Gastrocnemius medialis (tissue), 4 donors: ENCODE measurements at regions not wholly inside any gene's neighbourhood (a gene's known extent, or its start where the extent isn't known, plus 50 kb on each side); places are given as distances from the start of the nearest gene placed in this dataset.

ENCODE experiments used
- ATAC-seq, 2 donors: fragments of 150-250 bp; one replicate each; pipeline ENCODE4 v1.9.1; 2016
- DNase-seq, 2 donors: peaks; one replicate each; pipeline ENCODE4 v3.0.0-alpha.2; 2019
- H3K27ac ChIP-seq, 4 donors: fragments of 200-600 bp; sonication (generic); 1 replicate in 1 of 4; 2 replicates in 3 of 4; pipeline ENCODE4 v1.5.1; 2016 to 2018; ENCODE audit warnings: mild to moderate bottlenecking in 2 of 4, moderate library complexity in 1 of 4
- H3K27me3 ChIP-seq, 3 donors: fragments of 200-600 bp; sonication (generic) in 2 of 3; 1 replicate in 1 of 3; 2 replicates in 2 of 3; pipeline versions ENCODE4 v1.5.1 to v1.6.0; 2016 to 2019; ENCODE audit warnings: mild to moderate bottlenecking in 1 of 3, moderate library complexity in 1 of 3
- H3K36me3 ChIP-seq, 2 donors: fragments of 200-600 bp; sonication (generic) in 1 of 2; one replicate each; pipeline ENCODE4 v1.5.1; 2017 to 2018
- H3K4me1 ChIP-seq, 2 donors: fragments of 200-600 bp; sonication (generic) in 1 of 2; one replicate each; pipeline ENCODE4 v1.5.1; 2016 to 2017; ENCODE audit warnings: mild to moderate bottlenecking in 2 of 2
- H3K4me3 ChIP-seq, 4 donors: fragments of 200-600 bp; sonication (generic) in 3 of 4; 1 replicate in 1 of 4; 2 replicates in 3 of 4; pipeline ENCODE4 v1.5.1; 2016 to 2019; ENCODE audit warnings: mild to moderate bottlenecking in 2 of 4
- H3K9me3 ChIP-seq, 3 donors: fragments of 200-600 bp; sonication (generic) in 2 of 3; 1 replicate in 1 of 3; 2 replicates in 2 of 3; pipeline ENCODE4 v1.5.1; 2016 to 2019
- CTCF ChIP-seq, 5 experiments: fragments of 450-650 bp in 3 of 5; fragments of 200-600 bp in 2 of 5; sonication (generic) in 2 of 5; IDR thresholded peaks in 4 of 5; conservative IDR thresholded peaks in 1 of 5; 1 replicate in 4 of 5; 2 replicates in 1 of 5; pipeline ENCODE4 v1.5.1; 2016 to 2019; ENCODE audit warnings: antibody characterized with exemption in 5 of 5, mild to moderate bottlenecking in 3 of 5, moderate library complexity in 3 of 5
- POLR2A ChIP-seq, 2 donors: fragments of 450-650 bp; IDR thresholded peaks; one replicate each; pipeline ENCODE4 v1.6.1; 2017; ENCODE audit warnings: antibody characterized with exemption in 2 of 2, mild to moderate bottlenecking in 2 of 2, moderate library complexity in 2 of 2
- in situ Hi-C, 4 donors: fragments of 200-750 bp; cut with MboI; loops; one replicate each; pipeline versions ENCODE4 v1.15.0 to v1.8.0; 2017; ENCODE audit warnings: low sequenced_read_pairs in 4 of 4
- intact Hi-C: fragments of 100-400 bp; cut with DNase I; formaldehyde crosslinking; loops from one replicate; pipeline ENCODE4 v1.15.1; 2023; ENCODE audit warnings: low total_unique reads

GRCh38 chr2:121133551-121134319 lies 151.3 kb downstream of the TFCP2L1 start:
- DNase-seq (no peak), ATAC-seq (no peak)
- no peaks in the 10 kb centered on the region for H3K36me3 ChIP-seq
- H3K4me3 ChIP-seq = no peak overlapping the region
- H3K27ac ChIP-seq = no peak overlapping the region
- H3K9me3 ChIP-seq = no peaks in the 10 kb centered on the region
- H3K27me3 ChIP-seq = no peaks in the 10 kb centered on the region
- in situ Hi-C loops (no loop called here), intact Hi-C loops (no loop called here)
- H3K4me1 ChIP-seq = no peaks in the 10 kb centered on the region
- TF ChIP-seq POLR2A (IDR thresholded peaks at IDR 0.05) = no peak
- no peak for TF ChIP-seq CTCF (IDR thresholded peaks at IDR 0.05 in 4 of 5, conservative IDR thresholded peaks at IDR 0.05 in 1 of 5)

GRCh38 chr2:121134728-121135127 lies 150.3 kb downstream of the TFCP2L1 start:
- ATAC-seq = no peak
- H3K27ac ChIP-seq = no peak overlapping the region
- in situ Hi-C loops = no loop called here

GRCh38 chr2:121135168-121135853 lies 149.7 kb downstream of the TFCP2L1 start:
- Histone ChIP-seq H3K4me1 (no peaks in the 10 kb centered on the region), H3K27ac (no peak overlapping the region), H3K4me3 (no peak overlapping the region), H3K9me3 (no peaks in the 10 kb centered on the region), H3K27me3 (no peaks in the 10 kb centered on the region), H3K36me3 (no peaks in the 10 kb centered on the region)
- DNase-seq = no peak
- ATAC-seq = no peak
- in situ Hi-C loops (no loop called here), intact Hi-C loops (no loop called here)
- TF ChIP-seq CTCF (IDR thresholded peaks at IDR 0.05 in 4 of 5, conservative IDR thresholded peaks at IDR 0.05 in 1 of 5) (no peak), POLR2A (IDR thresholded peaks at IDR 0.05) (no peak)

More at GRCh38 chr2:121134728-121135127, 150.3 kb downstream of the TFCP2L1 start:
- Histone ChIP-seq H3K9me3 (no peaks in the 10 kb centered on the region), H3K27me3 (no peaks in the 10 kb centered on the region), H3K4me3 (no peak overlapping the region), H3K4me1 (no peaks in the 10 kb centered on the region), H3K36me3 (no peaks in the 10 kb centered on the region)
- no peak for DNase-seq
- TF ChIP-seq POLR2A (IDR thresholded peaks at IDR 0.05) = no peak
- no peak for TF ChIP-seq CTCF (IDR thresholded peaks at IDR 0.05 in 4 of 5, conservative IDR thresholded peaks at IDR 0.05 in 1 of 5)
- intact Hi-C loops = no loop called here

GRCh38 chr2:121136323-121136722 lies 148.7 kb downstream of the TFCP2L1 start:
- no peaks in the 10 kb centered on the region for H3K4me1 ChIP-seq
- no peak for TF ChIP-seq POLR2A (IDR thresholded peaks at IDR 0.05)
- no peak for TF ChIP-seq CTCF (IDR thresholded peaks at IDR 0.05 in 4 of 5, conservative IDR thresholded peaks at IDR 0.05 in 1 of 5)
- H3K36me3 ChIP-seq = no peaks in the 10 kb centered on the region
- DNase-seq (no peak), ATAC-seq (no peak)
- no peaks in the 10 kb centered on the region for H3K27me3 ChIP-seq
- intact Hi-C loops = no loop called here
- H3K4me3 ChIP-seq = no peak overlapping the region
- no peak overlapping the region for H3K27ac ChIP-seq
- in situ Hi-C loops = no loop called here
- H3K9me3 ChIP-seq = no peaks in the 10 kb centered on the region
